ENCODE measurements at regions not wholly inside any gene's neighbourhood (a gene's known extent, or its start where the extent isn't known, plus 50 kb on each side); places are given as distances from the start of the nearest gene placed in this dataset.
"Not testable (repeated sequence)": the region's sequence is repeated elsewhere in the genome, so short reads cannot be mapped to it uniquely, and the experiment has no call there.

- DNase-seq (ENCODE audit: low read depth in 2 of 3, low spot score in 1 of 3): no peak
Measured at GRCh38 chr14:89699071-89699470, 255.5 kb downstream of the EFCAB11 start.

DNA sequence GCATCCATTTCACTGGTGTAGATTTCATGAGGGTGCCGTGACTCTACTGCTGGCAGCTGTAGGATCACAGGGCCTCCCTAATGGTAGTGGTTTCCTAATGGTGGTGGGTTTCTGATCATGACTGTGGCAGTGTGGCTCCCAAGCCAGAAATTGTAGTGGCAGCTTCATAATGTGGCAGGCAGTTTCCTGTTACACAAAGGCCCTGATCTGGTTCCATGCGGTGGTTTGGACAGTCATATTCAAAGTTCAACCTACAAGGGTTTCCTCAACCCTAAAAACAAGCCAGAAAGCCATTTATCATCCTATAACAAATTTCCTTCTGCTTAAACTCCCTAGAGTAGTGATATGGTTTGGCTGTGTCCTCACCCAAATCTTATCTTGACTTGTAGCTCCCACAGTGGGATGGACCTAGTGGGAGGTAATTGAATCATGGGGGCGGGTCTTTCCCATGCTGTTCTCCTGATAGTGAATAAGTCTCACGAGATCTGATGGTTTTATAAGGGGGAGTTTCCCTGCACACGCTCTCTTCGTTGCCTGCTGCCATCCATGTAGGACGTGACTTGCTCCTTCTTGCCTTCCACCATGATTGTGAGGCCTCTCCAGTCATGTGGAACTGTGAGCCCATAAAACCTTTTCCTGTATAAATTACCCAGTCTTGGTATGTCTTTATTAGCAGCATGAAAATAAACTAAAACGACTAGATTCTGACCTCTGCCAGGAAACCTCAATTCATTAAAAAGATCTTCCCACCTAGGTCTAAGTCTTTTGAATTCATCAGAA, 257.1 kb downstream of the EFCAB11 start:
- no peak for DNase-seq (ENCODE audit: low read depth in 2 of 3, low spot score in 1 of 3)

DNA sequence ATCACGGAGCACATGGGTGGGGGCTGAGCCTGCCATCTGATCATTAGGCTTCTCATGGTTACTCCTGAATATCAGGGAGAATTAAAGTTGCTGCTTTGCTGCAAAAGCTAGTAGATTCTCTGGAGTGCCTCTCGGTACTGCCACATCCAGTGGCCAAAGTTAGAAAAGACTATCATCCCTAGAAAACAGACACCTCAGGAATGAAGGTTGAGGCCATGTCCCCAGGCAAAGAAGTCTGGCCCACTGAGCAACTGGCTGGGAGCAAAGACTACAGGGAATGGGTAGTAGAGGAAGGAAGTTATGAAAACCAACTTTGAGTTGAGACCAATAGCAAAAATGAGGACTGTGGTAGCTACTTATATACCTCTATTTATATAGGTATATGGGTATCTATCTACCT, 258.7 kb downstream of the EFCAB11 start:
- no peak for DNase-seq (ENCODE audit: low read depth in 2 of 3, low spot score in 1 of 3)

GRCh38 chr14:89690139-89690538, 264.4 kb downstream of the EFCAB11 start:
- DNase-seq (ENCODE audit: low read depth in 2 of 3, low spot score in 1 of 3): no peak

- DNase-seq (ENCODE audit: low read depth in 2 of 3, low spot score in 1 of 3): not testable (repeated sequence)
Measured at GRCh38 chr14:89689711-89690110, 264.8 kb downstream of the EFCAB11 start.

DNA sequence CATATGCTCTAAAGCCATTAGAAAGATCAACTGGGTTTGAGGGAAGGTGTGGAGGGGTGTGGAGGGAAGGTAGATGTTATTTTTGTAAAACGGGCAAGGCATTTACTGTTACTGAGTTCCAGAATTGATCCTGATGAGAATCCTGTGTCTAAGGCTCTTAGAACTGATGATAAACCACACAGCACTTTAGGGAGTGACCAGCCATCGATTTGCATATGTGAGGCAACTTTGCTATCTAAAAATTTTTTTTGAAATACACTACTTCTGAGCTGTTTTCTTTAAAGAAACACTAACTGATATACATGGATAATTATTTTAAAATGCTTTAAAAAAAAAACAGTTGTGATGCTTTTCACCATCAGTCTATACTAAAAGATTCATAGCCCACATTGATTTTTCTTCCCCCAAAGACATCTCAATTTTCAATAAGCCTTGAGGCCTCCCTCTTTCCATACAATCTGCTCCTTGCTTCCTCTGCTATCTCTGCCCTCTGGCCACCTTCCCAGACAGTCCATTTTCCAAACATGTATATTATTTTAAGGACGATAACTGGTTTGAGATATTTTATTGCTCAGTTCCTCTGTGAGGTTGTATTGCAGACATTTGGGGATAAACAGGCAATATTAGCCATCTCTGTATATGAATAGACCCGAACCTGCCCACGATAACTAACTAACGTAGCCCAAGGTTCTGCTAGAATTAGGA, 265.9 kb downstream of the EFCAB11 start:
- no peak for DNase-seq (ENCODE audit: low read depth in 2 of 3, low spot score in 1 of 3)

GRCh38 chr14:89687129-89687528, 267.4 kb downstream of the EFCAB11 start:
- not testable (repeated sequence) for DNase-seq (ENCODE audit: low read depth in 2 of 3, low spot score in 1 of 3)

- DNase-seq (ENCODE audit: low read depth in 2 of 3, low spot score in 1 of 3): no peak
Measured at GRCh38 chr14:89684139-89684538, 267.1 kb upstream of the FOXN3 start.

GRCh38 chr14:89681086-89682018, 264.3 kb upstream of the FOXN3 start:
- DNase-seq (ENCODE audit: low read depth in 2 of 3, low spot score in 1 of 3): peak; percentile 57 to 62 (median 59)

GRCh38 chr14:89680156-89680555, 263.1 kb upstream of the FOXN3 start:
- DNase-seq (ENCODE audit: low read depth in 2 of 3, low spot score in 1 of 3): no peak

DNA sequence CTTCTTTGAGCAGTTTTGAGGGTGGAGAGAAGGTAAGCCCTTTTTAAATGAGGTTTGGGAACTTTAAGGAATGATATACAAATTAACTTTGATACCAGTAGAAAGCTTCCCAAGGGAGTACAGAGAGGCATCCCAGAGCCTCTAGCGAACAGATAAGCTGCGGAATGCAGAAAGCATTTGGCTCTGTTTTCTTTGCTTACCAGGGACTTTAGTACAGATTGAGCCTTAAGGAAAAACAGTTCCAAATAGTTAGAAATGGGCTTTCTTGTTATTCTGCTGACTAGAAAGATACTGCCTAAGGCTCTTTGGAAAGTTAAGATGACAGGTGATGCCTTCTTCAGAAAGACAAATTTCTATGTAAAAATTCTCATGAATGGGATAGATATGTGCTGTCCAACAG, 261.7 kb upstream of the FOXN3 start:
- DNase-seq (ENCODE audit: low read depth in 2 of 3, low spot score in 1 of 3): no peak

- DNase-seq (ENCODE audit: low read depth in 2 of 3, low spot score in 1 of 3): no peak
Measured at GRCh38 chr14:89675590-89675989, 258.6 kb upstream of the FOXN3 start.

DNA sequence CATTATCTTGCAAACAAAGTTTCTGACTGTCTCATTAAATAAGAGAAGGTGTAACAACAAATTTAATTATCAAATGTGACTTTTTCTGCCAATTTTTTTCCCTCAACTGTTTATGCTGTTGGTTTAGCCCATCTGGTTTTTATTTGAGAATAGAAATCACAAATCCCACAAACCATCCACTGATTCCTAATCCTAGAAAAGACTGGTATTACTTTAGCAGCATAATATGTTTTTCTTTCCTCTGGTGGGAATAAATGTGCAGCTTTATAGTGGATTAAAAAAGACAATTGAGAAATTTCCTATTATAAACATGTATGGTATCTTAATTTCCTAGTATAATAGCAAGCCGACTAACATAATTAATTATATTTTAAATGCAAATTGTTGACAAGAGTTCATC, 257.9 kb upstream of the FOXN3 start:
- no peak for DNase-seq (ENCODE audit: low read depth in 2 of 3, low spot score in 1 of 3)

DNA sequence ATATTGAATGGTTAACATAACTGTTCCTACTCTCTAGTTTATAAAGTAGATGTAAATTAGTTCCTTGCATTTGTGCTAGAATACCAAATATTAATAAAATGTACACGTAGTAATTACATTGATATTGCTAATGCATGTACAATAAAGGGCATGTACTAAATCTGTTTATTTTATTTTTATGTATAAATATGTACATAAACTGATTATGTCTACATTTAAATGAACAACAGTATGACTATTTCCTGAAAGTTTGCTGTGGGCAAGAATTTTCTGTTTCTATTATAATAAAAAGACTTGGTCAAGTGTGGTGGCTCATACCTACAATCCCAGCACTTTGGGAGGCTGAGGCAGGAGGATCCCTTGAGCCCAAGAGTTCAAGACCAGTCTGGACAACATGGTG, 257.2 kb upstream of the FOXN3 start:
- no peak for DNase-seq (ENCODE audit: low read depth in 2 of 3, low spot score in 1 of 3)

- DNase-seq (ENCODE audit: low read depth in 2 of 3, low spot score in 1 of 3): no peak
Measured at GRCh38 chr14:89673512-89674225, 256.6 kb upstream of the FOXN3 start.

- DNase-seq (ENCODE audit: low read depth in 2 of 3, low spot score in 1 of 3): no peak
Measured at GRCh38 chr14:89672636-89673511, 255.8 kb upstream of the FOXN3 start.

DNA sequence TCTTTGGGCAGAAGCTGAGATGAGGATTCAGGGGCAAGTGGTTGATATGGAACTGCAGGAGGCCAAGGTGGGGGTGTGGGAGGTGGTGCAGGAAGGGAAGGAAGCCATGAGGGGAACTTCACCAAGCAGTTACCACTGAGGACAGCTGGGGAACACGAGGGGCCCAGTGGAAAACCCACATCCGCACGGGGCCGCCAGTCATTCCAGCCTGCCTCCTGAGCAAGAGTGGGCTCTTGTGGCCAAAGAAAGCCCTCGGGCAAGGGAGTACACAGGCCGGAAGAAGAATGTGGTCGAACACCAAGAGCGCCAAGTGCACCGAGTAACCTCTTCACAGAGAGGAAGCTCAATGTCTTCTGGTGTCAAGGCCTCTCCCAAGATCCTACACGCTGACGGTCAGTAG, 252.2 kb upstream of the FOXN3 start:
- no peak for DNase-seq (ENCODE audit: low read depth in 2 of 3, low spot score in 1 of 3)

DNA sequence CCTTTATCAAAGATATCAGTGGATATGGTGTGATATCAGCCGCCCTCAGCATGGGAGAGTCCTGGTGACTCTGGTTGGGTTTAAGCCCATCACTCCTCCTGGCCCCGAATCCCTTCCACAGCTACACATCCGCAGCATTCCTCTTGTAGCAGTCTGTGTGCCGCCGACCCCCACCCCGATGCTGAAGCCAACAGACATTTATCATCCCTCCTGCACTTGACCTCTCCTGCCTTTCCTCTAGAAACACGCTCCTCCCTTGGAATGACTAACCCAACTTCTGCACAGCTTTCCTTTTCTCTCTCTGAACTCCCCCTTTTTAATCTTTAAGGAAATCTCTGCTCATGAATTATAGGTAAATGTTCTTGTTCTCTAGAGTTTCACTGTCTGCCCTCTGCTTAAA, 250.9 kb upstream of the FOXN3 start:
- DNase-seq (ENCODE audit: low read depth in 2 of 3, low spot score in 1 of 3): no peak

- DNase-seq (ENCODE audit: low read depth in 2 of 3, low spot score in 1 of 3): not testable (repeated sequence)
Measured at GRCh38 chr14:89665300-89666081, 248.5 kb upstream of the FOXN3 start.

All from stimulated activated CD4-positive, alpha-beta T cell treated with anti-CD3 and anti-CD28 coated beads, Interleukin-12 subunit alpha, Interleukin-12 subunit beta, amount 100 ng/mL, for 48 hours (primary cell).